HG02938 (cell line): ENCODE measurements at regions not wholly inside any gene's neighbourhood (a gene's known extent, or its start where the extent isn't known, plus 50 kb on each side); places are given as distances from the start of the nearest gene placed in this dataset.
"Not testable (repeated sequence)": the region's sequence is repeated elsewhere in the genome, so short reads cannot be mapped to it uniquely, and the experiment has no call there.

ENCODE experiments used
- ATAC-seq: cut with Tn5 transposase; IDR thresholded peaks from one replicate; pipeline ENCODE4 v1.9.1; 2021; ENCODE audit warnings: mild to moderate bottlenecking, moderate library complexity; ENCODE audit not compliant: unreplicated experiment

- ATAC-seq: no peak
These were observed 509.1 kb downstream of the PCNX1 start for GRCh38 chr14:71416392-71416791.

GRCh38 chr14:71418532-71419245, 511.4 kb downstream of the PCNX1 start:
- ATAC-seq: no peak

GRCh38 chr14:71423481-71423880, 508.7 kb upstream of the RGS6 start:
- no peak for ATAC-seq

DNA sequence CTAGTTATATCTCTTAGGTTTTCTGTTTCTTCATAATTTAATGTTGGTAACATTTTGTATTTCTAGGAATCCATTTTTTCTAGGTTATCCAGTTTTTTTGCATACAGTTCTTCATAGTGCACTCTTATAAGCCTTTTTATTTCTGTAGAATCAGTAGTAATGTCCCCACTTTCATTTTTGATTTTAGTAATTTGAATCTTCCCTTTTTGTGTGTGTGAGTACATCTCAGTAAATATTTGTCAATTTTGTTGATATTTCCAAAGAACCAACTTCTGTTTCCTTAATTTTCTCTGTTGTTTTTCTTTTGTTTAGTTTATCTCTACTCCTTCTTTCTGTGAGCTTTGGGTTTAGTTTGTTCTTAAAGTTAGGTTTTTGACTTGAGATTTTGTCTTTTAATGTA, 507.3 kb upstream of the RGS6 start:
- no peak for ATAC-seq

DNA sequence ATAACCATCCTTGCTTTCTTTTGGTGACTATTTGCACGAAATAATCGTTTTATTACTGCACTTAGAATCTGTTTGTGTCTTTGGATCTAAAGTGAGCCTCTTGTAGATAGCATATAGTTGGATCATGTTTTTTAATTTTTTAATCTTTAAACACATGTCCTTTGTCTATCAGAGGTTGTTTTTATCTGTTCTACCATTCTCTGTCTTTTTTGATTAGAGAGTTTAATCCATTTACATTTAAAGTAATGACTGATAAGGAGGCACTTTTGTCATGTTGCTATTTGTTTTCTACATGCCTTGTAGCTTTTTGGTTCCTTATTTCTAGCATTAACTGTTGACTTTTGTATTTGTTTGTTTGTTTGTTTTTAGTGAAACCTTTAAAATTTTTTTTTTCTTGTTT, 506.2 kb upstream of the RGS6 start:
- ATAC-seq: no peak

- ATAC-seq: no peak
These were observed 502.3 kb upstream of the RGS6 start for GRCh38 chr14:71429902-71430301.

- ATAC-seq: no peak
These were observed 501.9 kb upstream of the RGS6 start for GRCh38 chr14:71430321-71430677.

- ATAC-seq: no peak
These were observed 501.4 kb upstream of the RGS6 start for GRCh38 chr14:71430678-71431376.

GRCh38 chr14:71432334-71433110, 499.7 kb upstream of the RGS6 start:
- ATAC-seq: no peak

GRCh38 chr14:71433303-71433702, 498.9 kb upstream of the RGS6 start:
- no peak for ATAC-seq

GRCh38 chr14:71435641-71436040, 496.6 kb upstream of the RGS6 start:
- not testable (repeated sequence) for ATAC-seq

DNA sequence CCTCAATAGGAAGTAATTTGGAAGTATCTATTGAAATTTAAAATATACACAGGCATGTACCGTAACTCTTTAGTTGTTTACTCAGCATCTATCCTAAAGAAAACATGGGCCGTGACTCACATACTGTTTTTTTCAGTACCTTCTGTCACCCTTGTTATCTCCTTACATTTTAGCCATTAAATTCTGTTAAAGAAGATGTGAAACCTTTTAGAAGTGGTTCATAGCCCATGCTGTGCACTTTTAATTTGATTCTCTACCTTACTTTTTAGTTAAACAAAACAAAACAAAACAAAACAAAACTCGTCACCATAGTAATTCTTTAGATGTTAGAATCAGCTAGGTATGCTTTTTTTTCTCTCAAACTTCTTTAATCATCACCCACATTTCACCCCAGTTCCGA, 494.4 kb upstream of the RGS6 start:
- no peak for ATAC-seq

DNA sequence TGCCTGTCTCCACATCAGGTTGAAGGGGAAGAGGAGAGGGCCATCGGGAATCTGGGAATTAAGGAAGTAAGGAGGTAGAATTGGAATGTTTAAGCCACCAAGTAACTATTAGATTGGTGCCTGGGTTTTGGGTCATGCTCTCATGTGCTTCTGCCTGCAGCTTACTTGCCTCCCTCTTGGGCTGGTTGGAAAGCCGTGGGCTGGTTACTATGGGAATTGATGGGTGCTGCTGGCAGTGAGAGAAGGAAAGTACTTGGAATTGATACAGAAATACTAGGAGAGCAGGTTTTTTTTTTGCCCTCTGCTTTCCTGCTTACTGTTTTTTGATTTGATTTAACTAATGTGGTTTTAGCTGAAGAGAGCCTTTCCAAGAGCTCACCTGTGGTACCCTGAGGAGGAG, 493.5 kb upstream of the RGS6 start:
- no peak for ATAC-seq

- no peak for ATAC-seq
These were observed 491.1 kb upstream of the RGS6 start for GRCh38 chr14:71441126-71441525.

DNA sequence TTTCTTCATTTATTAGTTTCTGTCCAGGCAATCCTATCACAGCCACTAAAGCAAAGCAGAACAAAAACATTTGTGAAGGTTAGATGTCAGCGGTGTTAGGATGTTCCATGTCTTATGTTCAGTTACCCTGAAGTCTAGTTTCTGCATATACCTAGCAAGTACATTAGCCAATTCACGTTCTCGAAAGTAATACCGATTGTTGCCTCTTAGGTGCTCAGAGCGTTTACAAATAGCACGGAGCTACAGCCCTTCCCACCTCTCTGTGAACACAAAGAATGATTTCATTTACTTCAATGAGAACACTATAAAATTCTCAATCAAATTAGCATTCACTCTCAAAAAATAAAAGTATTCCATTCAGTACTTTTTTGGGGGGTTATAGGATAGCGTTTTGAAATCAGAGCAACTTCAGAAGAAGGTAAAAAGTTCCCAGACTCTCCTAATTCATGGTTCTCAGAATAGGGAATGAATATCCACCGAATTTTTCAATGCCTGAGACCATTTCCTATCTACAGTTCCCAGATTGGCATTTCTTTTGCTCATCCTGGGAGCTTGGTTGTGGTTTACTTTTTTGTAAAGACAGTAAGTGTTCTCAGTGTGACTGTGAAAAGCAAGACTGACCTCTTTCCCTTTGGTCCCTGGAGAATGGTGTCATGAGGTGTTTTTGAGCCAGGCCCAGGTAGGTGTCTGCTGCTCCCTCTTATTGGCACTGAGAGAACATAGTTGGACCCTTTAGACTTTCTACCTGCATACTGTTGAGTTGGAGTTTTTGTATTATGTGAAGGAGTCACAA, 488.0 kb upstream of the RGS6 start:
- ATAC-seq: no peak

DNA sequence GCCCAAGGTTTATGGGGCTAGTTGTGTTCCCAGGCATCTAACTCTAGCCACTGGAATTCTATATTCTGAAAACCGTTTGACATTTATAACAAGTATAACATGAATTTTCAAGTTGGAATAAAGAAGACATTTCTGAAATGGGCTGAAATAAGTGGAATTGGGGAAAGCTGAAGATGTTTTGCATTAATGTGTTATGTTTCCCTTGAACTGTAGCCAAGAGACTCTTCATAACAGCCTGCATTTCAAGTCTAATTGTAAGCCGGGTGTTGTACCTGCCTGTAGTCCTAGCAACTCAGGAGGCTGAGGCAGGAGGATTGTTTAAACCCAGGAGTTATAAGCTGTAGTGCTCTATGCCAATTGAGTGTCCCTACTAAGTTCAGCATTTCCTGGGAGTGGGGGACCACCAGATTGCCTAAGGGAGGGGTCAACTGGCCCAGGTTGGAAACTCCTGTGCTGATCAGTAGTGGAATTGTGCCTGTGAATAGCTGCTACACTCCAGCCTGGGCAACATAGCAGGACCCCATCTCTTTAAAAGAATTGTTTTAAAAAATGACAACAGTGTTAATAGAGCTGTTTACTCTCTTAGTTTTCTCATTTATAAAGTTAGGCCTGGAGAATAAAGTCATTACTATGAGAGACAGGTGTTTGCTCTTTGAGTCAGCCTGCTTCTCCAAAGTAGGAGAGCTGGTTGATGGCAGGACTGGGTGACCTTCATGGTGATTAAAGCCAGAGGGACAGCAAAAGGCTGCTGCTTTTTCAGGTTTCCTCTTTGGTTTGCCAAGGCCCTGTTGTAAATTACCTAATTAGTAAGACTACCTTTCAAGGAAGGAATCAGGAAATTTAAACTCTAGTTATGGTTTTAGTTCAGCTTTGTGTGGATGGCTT, 483.6 kb upstream of the RGS6 start:
- no peak for ATAC-seq

- no peak for ATAC-seq
These were observed 482.7 kb upstream of the RGS6 start for GRCh38 chr14:71449316-71450055.

GRCh38 chr14:71451501-71451900, 480.7 kb upstream of the RGS6 start:
- ATAC-seq: no peak

GRCh38 chr14:71452539-71452938, 479.7 kb upstream of the RGS6 start:
- ATAC-seq: no peak

GRCh38 chr14:71452987-71453386, 479.2 kb upstream of the RGS6 start:
- ATAC-seq: no peak
